Smooth muscle cell (in vitro differentiated cells): ENCODE measurements at regions not wholly inside any gene's neighbourhood (a gene's known extent, or its start where the extent isn't known, plus 50 kb on each side); places are given as distances from the start of the nearest gene placed in this dataset.

ENCODE experiments used
- DNase-seq: peaks from one replicate; lab custom pipeline; 2025; ENCODE audit not compliant: unreplicated experiment; lab: John Stamatoyannopoulos, UW
- H2AFZ ChIP-seq: fragments of 200-600 bp; sonication (generic); 2 replicates; pipeline ENCODE4 v1.6.0; 2016; ENCODE audit warnings: antibody characterized with exemption, low read depth, mild to moderate bottlenecking
- H3F3A ChIP-seq: fragments of 200-600 bp; sonication (generic); 2 replicates; pipeline ENCODE4 v1.6.0; 2017; ENCODE audit warnings: antibody characterized with exemption, low read depth
- H3K27ac ChIP-seq: fragments of 200-600 bp; sonication (generic); 2 replicates; pipeline ENCODE4 v1.5.1; 2016; ENCODE audit warnings: low read depth, mild to moderate bottlenecking
- H3K27me3 ChIP-seq: fragments of 200-600 bp; sonication (generic); 2 replicates; pipeline ENCODE4 v1.6.1; 2016; ENCODE audit warnings: low read depth, mild to moderate bottlenecking
- H3K36me3 ChIP-seq: fragments of 200-600 bp; sonication (generic); 2 replicates; pipeline ENCODE4 v1.5.1; 2016; ENCODE audit warnings: low read depth
- H3K4me1 ChIP-seq: fragments of 200-600 bp; sonication (generic); 2 replicates; pipeline ENCODE4 v1.5.1; 2016; ENCODE audit warnings: low read depth
- H3K4me2 ChIP-seq: fragments of 200-600 bp; sonication (generic); 2 replicates; pipeline ENCODE4 v1.6.0; 2016; ENCODE audit warnings: mild to moderate bottlenecking
- H3K4me3 ChIP-seq: fragments of 200-600 bp; sonication (generic); 2 replicates; pipeline ENCODE4 v1.5.1; 2016; ENCODE audit warnings: mild to moderate bottlenecking
- H3K79me2 ChIP-seq: fragments of 200-600 bp; sonication (generic); 2 replicates; pipeline ENCODE4 v1.6.0; 2016; ENCODE audit warnings: low read depth, mild to moderate bottlenecking
- H3K9ac ChIP-seq: fragments of 200-600 bp; sonication (generic); 2 replicates; pipeline ENCODE4 v1.6.0; 2016; ENCODE audit warnings: low read depth
- H3K9me3 ChIP-seq: fragments of 200-600 bp; sonication (generic); replicated peaks from 2 replicates; pipeline ENCODE4 v1.5.1; 2016; ENCODE audit warnings: low read depth
- H4K20me1 ChIP-seq: fragments of 200-600 bp; sonication (generic); 2 replicates; pipeline ENCODE4 v1.6.0; 2016; ENCODE audit warnings: low read depth
- CTCF ChIP-seq: fragments of 200-600 bp; sonication (generic); IDR thresholded peaks from 2 replicates; pipeline ENCODE4 v1.5.1; 2017; ENCODE audit warnings: borderline replicate concordance, mild to moderate bottlenecking, antibody characterized with exemption; ENCODE audit not compliant: insufficient read depth, poor library complexity, severe bottlenecking
- WGBS: methylation state at CpG from one replicate; pipeline ENCODE4 v1.1.7; 2016; ENCODE audit warnings: low lambda C conversion rate; 5-methylcytosine and 5-hydroxymethylcytosine counted together

- DNase-seq: no peak
- Histone ChIP-seq H3K9me3 (no peaks in the 10 kb centered on the region), H3K4me3 (no peak overlapping the region), H3K27ac (no peak overlapping the region), H3K36me3 (no peaks in the 10 kb centered on the region), H3K27me3 (no peaks in the 10 kb centered on the region), H3F3A (no peaks in the 10 kb centered on the region), H2AFZ (no peak overlapping the region), H3K9ac (no peak overlapping the region), H3K4me1 (no peaks in the 10 kb centered on the region), H4K20me1 (no peaks in the 10 kb centered on the region), H3K79me2 (no peaks in the 10 kb centered on the region), H3K4me2 (no peak overlapping the region)
- TF ChIP-seq CTCF: no peak
- WGBS: 78% methylated on average over 2 of the region's 2 CpGs
Observed at GRCh38 chr5:98606961-98607360, 166.5 kb upstream of the RGMB start.

GRCh38 chr5:98608052-98608451 lies 165.4 kb upstream of the RGMB start:
- no peak overlapping the region for H2AFZ ChIP-seq
- 69% methylated on average over 3 of the region's 3 CpGs for WGBS
- no peak overlapping the region for H3K9ac ChIP-seq

GRCh38 chr5:98614341-98614740 lies 159.1 kb upstream of the RGMB start:
- Histone ChIP-seq H3K9me3 (no peaks in the 10 kb centered on the region), H4K20me1 (no peaks in the 10 kb centered on the region), H3K36me3 (no peaks in the 10 kb centered on the region), H3K27ac (no peak overlapping the region), H3F3A (no peaks in the 10 kb centered on the region), H3K4me2 (no peak overlapping the region), H2AFZ (no peak overlapping the region), H3K27me3 (no peaks in the 10 kb centered on the region), H3K4me3 (no peak overlapping the region), H3K4me1 (peaks cover 12% of the 10 kb centered on the region), H3K9ac (no peak overlapping the region), H3K79me2 (no peaks in the 10 kb centered on the region)
- no peak for DNase-seq
- 93% methylated on average over 1 of the region's 1 CpG for WGBS
- TF ChIP-seq CTCF: no peak

More at GRCh38 chr5:98608052-98608451, 165.4 kb upstream of the RGMB start:
- peaks cover 4% of the 10 kb centered on the region for H3K4me1 ChIP-seq
- DNase-seq: no peak
- H3K4me3 ChIP-seq: no peak overlapping the region
- H3K9me3 ChIP-seq: no peaks in the 10 kb centered on the region
- H3K27ac ChIP-seq: no peak overlapping the region
- H3K27me3 ChIP-seq: no peaks in the 10 kb centered on the region
- no peak overlapping the region for H3K4me2 ChIP-seq
- no peak for TF ChIP-seq CTCF
- H3K36me3 ChIP-seq: no peaks in the 10 kb centered on the region
- no peaks in the 10 kb centered on the region for H3F3A ChIP-seq
- no peaks in the 10 kb centered on the region for H3K79me2 ChIP-seq
- H4K20me1 ChIP-seq: no peaks in the 10 kb centered on the region

- no peaks in the 10 kb centered on the region for H3K79me2 ChIP-seq
- H3K4me3 ChIP-seq: no peak overlapping the region
- TF ChIP-seq CTCF: no peak
- H3F3A ChIP-seq: no peaks in the 10 kb centered on the region
- H4K20me1 ChIP-seq: no peaks in the 10 kb centered on the region
- no peaks in the 10 kb centered on the region for H3K36me3 ChIP-seq
- no peak overlapping the region for H3K9ac ChIP-seq
- 89% methylated on average over 7 of the region's 7 CpGs for WGBS
- no peak overlapping the region for H3K4me2 ChIP-seq
- H3K4me1 ChIP-seq: no peaks in the 10 kb centered on the region
- no peak overlapping the region for H2AFZ ChIP-seq
- H3K9me3 ChIP-seq: no peaks in the 10 kb centered on the region
- no peaks in the 10 kb centered on the region for H3K27me3 ChIP-seq
- DNase-seq: no peak
- H3K27ac ChIP-seq: no peak overlapping the region
Observed at GRCh38 chr5:98621821-98622220, 151.6 kb upstream of the RGMB start.
